OCI-LY7 (cell line): ENCODE measurements at regions not wholly inside any gene's neighbourhood (a gene's known extent, or its start where the extent isn't known, plus 50 kb on each side); places are given as distances from the start of the nearest gene placed in this dataset.

ENCODE experiments used
- EZH2phosphoT487 ChIP-seq: fragments of 200-600 bp; sonication (generic); IDR thresholded peaks from 2 replicates; pipeline ENCODE4 v1.6.1; 2018; ENCODE audit warnings: low read depth, borderline replicate concordance, mild to moderate bottlenecking, mixed run types, antibody characterized with exemption, low read length, moderate library complexity, mixed read lengths
- TF ChIP-seq, protein P1 (sequence below): fragments of 200-600 bp; sonication (generic); conservative IDR thresholded peaks from 2 replicates; pipeline ENCODE4 v1.5.1; 2014; ENCODE audit warnings: mild to moderate bottlenecking, antibody characterized with exemption, low read length, moderate library complexity, mixed read lengths

DNA sequence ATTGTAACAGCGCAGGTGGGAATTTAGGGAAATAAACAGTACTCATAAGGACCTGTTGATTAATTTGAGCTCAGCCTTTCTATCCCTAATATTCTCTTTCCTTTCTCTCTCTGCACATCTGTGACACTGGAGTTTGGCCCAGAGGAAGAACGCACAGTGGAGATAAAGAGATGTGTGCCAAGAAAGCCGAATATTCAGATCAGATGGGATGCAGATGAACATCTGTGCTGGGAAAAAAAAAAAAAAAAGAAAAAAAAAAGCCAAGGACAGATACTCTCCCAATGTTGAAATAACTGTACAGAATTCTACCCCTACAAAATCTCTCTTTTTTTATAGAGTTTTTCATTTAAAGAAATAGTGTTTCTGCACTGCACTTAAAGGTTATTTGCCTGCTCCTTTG lies 485.4 kb downstream of the KCNJ2 start:
- TF ChIP-seq, protein P1, sequence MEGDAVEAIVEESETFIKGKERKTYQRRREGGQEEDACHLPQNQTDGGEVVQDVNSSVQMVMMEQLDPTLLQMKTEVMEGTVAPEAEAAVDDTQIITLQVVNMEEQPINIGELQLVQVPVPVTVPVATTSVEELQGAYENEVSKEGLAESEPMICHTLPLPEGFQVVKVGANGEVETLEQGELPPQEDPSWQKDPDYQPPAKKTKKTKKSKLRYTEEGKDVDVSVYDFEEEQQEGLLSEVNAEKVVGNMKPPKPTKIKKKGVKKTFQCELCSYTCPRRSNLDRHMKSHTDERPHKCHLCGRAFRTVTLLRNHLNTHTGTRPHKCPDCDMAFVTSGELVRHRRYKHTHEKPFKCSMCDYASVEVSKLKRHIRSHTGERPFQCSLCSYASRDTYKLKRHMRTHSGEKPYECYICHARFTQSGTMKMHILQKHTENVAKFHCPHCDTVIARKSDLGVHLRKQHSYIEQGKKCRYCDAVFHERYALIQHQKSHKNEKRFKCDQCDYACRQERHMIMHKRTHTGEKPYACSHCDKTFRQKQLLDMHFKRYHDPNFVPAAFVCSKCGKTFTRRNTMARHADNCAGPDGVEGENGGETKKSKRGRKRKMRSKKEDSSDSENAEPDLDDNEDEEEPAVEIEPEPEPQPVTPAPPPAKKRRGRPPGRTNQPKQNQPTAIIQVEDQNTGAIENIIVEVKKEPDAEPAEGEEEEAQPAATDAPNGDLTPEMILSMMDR = no peak
- TF ChIP-seq EZH2phosphoT487 = no peak
